ENCODE measurements at regions not wholly inside any gene's neighbourhood (a gene's known extent, or its start where the extent isn't known, plus 50 kb on each side); places are given as distances from the start of the nearest gene placed in this dataset.
"Not testable (repeated sequence)": the region's sequence is repeated elsewhere in the genome, so short reads cannot be mapped to it uniquely, and the experiment has no call there.

DNA sequence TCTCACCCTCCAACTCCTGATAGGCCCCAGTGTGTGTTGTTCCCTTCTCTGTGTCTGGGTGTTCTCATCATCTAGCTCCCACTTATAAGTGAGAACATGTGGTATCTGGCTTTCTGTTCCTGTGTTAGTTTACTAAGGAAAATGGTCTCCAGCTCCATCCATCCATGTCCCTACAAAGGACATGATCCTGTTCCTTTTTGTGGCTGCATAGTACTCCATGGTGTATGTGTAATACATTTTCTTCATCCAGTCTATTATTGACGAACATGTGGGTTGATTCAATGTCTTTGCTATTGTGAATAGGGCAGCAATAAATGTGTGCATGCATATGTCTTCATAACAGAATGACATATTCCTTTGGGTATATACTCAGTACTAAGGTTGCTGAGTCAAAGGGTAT, 1397.0 kb downstream of the UQCRFS1 start:
- no peak for DNase-seq (ENCODE audit: low spot score)

- DNase-seq (ENCODE audit: low spot score) = not testable (repeated sequence)
These were observed 1398.1 kb downstream of the UQCRFS1 start for GRCh38 chr19:27814834-27815233.

GRCh38 chr19:27814274-27814673, 1398.7 kb downstream of the UQCRFS1 start:
- not testable (repeated sequence) for DNase-seq (ENCODE audit: low spot score)

DNA sequence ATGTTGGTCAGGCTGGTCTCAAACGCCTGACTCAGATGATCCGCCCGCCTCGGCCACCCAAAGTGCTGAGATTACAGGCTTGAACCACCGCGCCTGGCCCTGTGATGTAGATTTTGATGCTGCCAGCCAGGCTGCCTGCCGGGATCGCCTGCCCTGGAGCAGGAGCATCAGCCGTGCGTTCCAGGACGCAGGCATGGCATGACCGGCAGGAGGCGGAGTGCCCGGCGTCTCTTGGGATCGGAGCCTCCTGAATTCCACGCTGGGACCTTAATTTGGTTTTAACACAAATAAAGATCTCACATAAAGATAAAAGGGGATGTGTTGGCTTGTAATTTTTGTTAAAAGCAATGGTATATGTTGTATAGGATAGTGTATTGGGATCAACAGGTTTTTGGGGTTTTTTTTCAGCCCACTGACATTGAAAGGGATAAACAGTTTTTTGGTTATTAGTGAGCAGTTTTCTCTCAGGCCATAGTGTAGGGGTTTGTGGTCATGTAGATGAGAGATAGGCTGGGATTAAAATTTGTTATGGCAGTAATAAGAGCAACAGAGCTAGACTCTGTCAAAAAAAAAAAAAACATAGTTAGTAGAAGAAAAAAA, 1406.4 kb downstream of the UQCRFS1 start:
- no peak for DNase-seq (ENCODE audit: low spot score)

GRCh38 chr19:27805848-27806247, 1407.1 kb downstream of the UQCRFS1 start:
- no peak for DNase-seq (ENCODE audit: low spot score)

- DNase-seq (ENCODE audit: low spot score) = not testable (repeated sequence)
These were observed 1410.7 kb downstream of the UQCRFS1 start for GRCh38 chr19:27802293-27802692.

DNA sequence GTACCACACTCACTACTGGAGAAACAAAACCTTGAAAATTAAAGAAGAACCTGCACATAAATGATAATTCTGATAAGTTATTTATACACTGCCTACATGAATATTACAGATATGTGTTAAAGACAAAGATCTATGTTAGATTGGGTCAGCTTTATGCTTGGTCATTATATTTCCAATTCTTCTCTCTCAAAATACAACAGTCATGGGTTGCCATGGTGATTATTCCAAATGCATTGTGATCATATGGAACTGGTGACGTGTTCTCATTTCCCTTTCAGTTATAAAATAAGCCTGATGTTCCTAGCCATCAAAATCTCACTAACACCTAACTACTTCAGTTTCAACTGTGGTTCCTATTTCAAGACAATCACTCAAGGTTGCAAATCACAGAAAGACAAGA, 1416.4 kb downstream of the UQCRFS1 start:
- DNase-seq (ENCODE audit: low spot score) = no peak

DNA sequence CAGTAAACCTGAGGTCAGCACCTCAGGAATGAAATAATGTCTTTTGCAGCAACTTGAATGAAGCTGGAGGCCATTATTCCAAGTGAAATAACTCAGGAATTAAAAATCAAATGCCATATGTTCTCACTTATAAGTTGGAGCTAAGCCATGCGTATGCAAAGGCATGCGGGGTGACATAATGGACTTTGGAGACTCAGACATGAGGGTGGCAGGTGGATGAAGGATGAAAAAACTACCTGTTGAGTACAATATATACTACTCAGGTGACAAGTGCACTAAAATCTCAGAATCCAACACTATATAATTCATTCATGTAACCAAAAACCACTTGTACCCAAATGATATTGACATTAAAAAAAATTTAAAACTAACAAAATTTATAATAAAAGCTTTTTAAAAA, 1416.9 kb downstream of the UQCRFS1 start:
- no peak for DNase-seq (ENCODE audit: low spot score)

- DNase-seq (ENCODE audit: low spot score) = no peak
These were observed 1417.6 kb downstream of the UQCRFS1 start for GRCh38 chr19:27795369-27795768.

DNA sequence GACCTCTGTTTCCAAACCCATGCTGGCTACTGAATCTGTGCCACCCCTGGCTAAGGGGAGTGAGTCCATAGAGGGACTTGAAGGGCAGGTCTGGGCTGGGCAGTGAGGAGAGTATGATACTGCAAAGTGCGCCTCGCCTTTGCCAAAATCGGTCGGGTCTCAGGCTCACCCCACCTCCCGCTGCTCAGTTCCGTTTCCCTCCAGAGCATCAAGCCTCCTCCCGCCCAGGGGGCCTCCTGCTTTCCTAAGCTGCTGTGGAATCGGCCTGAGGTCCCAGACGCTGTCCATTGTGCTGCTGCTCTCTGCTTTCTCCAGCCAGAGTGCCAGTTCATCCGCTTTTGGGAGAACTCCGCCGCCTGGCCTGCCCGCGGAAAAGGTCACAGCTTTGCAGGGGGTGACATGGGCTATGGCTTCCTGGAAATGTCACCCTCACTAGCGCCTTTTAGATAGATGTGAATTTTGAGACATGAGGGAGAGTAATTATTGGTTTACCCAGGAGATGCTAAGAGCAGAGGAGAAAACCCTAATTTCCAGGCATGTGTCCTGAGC, 1418.4 kb downstream of the UQCRFS1 start:
- no peak for DNase-seq (ENCODE audit: low spot score)

- DNase-seq (ENCODE audit: low spot score) = peak; percentile 82
These were observed 1419.1 kb downstream of the UQCRFS1 start for GRCh38 chr19:27793644-27794493.

DNA sequence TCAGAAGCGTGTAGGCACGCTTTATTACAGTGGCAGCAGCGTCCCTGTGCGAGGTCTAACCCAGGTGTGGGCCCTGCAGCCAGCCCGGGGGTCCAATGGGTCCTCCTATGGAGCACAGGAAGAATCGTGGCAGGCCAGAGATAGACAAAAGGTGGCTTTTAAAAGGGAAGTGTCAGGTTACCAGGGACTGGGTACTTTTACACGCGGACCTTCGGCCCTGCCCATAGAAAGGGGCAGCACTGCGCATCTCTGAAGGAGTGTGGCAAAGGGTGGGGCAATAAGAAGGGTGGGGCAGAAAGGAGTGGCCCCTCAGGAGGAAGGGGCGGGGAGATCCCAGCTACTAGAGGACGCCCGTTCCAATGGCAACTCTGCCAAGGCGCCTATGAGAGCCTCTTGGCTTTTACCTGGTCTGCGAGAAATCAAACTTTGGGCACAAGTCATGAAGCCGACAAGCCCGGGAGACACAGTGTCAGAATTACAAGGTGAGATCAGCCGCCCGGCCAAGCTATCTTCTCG, 1419.8 kb downstream of the UQCRFS1 start:
- DNase-seq (ENCODE audit: low spot score) = peak; percentile 85

GRCh38 chr19:27792576-27793127, 1420.3 kb downstream of the UQCRFS1 start:
- DNase-seq (ENCODE audit: low spot score) = no peak

DNA sequence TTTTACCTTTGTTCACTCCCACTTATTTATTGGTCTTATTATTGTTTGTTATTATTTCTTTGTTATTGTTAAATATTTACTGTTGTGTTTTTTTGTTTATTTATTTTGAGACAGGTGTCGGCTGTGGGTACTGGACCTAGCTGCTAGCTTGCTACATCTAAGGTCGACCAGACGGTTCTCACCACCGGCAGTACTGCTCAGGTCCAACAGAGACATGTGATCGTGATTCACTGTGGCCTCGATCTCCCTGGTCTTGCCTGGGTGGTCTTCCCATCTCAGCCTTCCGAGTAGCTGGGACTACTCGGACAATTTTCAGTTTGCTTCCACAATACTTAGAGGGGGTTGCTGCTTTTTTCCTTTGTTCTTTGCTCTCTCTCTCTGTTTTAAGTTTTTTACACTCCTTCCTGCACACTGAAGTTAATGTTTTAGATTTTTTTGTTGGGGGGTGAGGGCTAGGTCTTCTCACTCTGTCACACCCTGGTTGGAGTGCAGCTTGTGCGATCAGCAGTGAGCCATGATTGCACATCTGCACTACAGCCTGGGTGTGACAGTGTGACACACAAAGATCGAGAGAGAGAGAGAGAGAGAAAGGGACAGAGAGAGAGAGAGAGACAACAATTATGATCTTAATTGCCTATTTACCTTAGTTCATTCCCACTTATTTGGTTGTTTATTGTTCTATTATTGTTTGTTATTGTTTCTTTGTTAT, 1432.4 kb downstream of the UQCRFS1 start:
- DNase-seq (ENCODE audit: low spot score) = no peak

- DNase-seq (ENCODE audit: low spot score) = no peak
These were observed 1433.0 kb downstream of the UQCRFS1 start for GRCh38 chr19:27779954-27780353.

GRCh38 chr19:27777726-27778125, 1435.2 kb downstream of the UQCRFS1 start:
- DNase-seq (ENCODE audit: low spot score) = no peak

DNA sequence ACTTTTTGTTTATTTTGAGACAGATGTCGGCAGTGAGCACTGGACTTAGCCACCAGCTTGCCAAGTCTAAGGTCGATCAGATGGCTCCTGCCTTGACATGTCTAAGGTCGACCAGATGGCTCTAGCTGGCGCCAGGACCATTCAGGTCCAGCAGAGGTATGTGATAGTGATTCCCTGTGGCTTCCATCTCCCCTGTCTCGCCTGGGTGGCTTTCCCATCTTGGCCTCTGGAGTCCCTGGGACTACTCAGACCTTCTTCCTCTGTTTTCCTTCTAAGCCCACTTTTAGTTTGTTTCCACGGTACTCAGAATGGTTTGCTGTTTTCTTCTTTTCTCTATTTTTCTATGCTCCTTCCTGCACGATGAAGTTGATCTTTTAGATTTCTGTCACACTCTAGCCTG, 1435.7 kb downstream of the UQCRFS1 start:
- DNase-seq (ENCODE audit: low spot score) = no peak

DNA sequence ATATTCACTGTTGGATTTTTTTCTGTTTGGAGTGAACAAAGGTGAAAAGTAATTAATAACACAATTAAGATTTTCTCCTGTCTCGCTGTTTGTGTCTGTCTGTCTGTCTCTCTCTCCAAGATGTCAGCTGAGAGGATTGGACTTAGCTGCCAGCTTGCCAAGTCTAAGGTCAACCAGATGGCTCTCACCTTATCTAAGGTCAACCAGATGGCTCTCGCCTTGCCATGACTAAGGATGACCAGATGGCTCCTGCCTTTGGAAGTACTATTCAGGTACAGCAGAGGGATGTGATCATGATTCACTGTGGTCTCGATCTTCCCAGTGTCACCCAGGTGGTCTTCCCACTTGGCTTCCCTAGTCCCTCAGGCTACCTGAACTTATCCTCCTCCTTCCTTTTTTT, 1436.4 kb downstream of the UQCRFS1 start:
- DNase-seq (ENCODE audit: low spot score) = no peak

DNA sequence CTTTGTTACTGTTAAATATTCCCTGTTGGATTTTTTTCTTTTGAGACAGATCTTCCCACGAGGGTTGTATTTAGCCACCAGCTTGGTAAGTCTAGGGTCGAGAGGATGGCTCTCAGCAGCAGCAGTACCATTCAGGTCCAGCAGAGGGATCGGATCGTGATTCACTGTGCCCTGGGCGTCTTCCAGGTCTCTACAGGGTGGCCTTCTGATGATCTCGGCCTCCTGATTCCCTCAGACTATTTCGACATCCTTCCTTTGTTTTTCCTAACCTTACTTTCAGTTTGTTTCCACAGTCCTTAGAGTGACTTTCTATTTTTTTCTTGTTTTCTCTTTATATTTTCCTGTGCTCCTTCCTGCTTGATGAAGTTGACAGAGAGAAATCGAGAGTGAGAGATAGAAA, 1436.9 kb downstream of the UQCRFS1 start:
- DNase-seq (ENCODE audit: low spot score) = peak; percentile 15

GRCh38 chr19:27775395-27775794, 1437.6 kb downstream of the UQCRFS1 start:
- DNase-seq (ENCODE audit: low spot score) = no peak

DNA sequence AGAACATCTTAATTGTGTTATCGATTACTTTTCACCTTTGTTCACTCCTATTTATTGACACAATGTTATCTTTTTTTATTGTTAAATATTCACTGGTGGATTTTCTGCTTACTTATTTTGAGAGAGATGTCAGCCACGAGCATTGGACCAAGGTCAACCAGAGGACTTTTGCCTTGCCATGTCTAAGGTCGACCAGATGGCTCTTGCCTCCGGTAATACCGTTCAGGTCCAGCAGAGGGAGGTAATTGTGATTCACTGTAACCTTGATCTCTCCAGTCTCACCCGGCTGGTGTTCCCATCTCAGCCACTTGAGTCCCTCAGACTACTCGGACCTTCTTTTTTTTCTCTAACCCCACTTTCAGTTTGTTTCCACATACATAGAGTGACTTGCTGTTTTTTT, 1438.1 kb downstream of the UQCRFS1 start:
- no peak for DNase-seq (ENCODE audit: low spot score)

DNA sequence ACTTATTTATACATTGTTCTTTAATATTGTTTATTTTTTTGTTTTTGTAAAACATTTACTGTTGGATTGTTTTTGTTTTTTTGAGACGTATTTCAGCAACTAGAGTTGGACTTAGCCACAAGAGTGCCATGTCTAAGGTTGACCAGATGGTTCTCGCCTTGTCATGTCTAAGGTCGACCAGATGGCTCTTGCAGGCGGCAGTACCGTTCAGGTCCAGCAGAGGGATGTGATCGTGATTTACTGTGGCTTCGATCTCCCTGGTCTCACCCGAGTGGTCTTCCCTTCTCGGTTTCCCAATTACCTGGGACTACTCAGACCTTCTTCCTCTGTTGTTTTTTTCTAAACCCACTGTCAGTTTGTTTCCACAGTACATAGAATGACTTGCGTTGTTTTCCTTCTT, 1438.6 kb downstream of the UQCRFS1 start:
- DNase-seq (ENCODE audit: low spot score) = no peak
